Embryonic facial prominence (tissue), 1 donor: ENCODE measurements at regions not wholly inside any gene's neighbourhood (a gene's known extent, or its start where the extent isn't known, plus 50 kb on each side); places are given as distances from the start of the nearest gene placed in this dataset.
"Not testable (repeated sequence)": the region's sequence is repeated elsewhere in the genome, so short reads cannot be mapped to it uniquely, and the experiment has no call there.

Experiments
- DNase-seq: peaks from one replicate; pipeline ENCODE4 v3.0.0-alpha.2; 2016; ENCODE audit errors: extremely low spot score

DNA sequence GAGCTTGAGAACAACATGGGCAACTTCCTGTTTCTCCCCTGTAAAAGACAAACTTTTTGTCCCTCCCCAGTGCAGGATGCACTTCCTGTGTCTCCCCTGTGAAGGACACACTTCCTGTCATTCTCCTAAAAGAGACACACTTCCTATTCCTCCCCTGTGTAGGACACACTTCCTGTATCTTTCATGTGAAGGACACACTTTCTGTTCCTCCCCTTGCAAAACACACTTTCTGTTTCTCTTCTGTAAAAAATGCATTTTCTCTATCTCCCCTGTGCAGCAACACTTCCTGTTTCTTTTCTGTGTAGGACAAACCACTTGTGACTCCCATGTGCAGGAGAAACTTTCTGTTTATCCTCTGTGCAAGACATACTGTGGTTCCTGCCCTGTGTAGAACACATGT is 488.6 kb upstream of the USP9Y start:
- DNase-seq = no peak

DNA sequence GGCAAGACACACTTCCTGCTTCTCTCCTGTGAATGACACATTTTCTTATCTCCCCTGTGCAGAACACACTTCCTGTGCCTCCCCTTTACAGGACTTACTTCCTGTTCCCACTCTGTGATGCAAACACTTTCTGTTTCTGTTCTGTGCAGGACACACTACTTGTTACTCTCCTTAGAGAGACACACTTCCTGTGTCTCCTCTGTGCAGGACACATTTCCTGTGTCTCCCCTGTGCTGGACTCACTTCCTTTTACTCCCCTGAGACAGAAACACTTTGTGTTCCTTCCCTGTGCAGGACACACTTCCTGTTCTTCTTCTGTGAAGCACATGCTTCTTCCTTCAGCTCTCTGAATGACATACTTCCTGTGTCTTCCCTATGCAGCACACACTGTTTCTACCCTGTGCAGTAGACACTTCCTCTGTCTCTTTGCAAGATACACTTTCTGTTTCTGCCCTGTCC is 485.4 kb upstream of the USP9Y start:
- DNase-seq = no peak

GRCh38 chrY:12230921-12231320 is 470.1 kb upstream of the USP9Y start:
- no peak for DNase-seq

DNA sequence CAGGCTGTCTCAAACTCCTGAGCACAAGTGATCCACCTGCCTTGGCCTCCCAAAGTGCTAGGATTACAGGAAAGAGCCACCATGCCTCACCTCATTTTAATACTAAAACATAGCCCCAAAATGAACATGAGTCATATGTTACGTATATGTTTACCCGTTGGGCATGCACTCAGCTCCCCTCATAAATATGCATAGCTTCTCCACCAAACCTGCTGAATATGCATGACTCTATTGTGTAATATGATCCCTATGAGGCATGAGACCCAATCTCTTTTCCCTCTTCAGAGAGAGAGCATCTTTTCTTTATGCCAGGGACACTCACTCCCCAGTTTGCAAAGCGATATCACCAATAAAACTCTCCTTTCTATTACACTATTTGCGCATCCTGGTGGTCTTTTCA is 464.6 kb upstream of the USP9Y start:
- DNase-seq = no peak

- not testable (repeated sequence) for DNase-seq
Observed at GRCh38 chrY:12240326-12240725, 460.7 kb upstream of the USP9Y start.

- DNase-seq = no peak
Observed at GRCh38 chrY:12244146-12244545, 456.9 kb upstream of the USP9Y start.

DNA sequence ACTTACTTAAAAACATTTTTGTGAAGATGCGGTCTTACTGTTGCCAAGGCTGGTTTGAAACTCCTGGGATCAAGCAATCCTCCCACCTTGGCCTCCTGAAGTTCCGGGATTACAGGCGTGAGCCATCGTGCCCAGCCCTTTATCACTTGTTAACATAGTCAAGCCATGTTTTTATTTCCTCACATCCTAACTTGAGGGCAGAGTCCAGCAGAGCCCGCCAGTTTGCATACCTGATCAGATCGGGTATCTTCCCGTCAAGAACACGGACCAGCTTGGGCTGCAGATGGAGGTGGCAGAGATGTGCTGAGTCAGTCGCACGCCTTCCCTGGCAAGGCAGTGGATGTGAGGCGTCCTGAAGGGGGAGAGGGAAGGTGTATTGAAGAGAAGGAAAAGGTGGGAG is 447.3 kb upstream of the USP9Y start:
- DNase-seq = no peak

- DNase-seq = no peak
Observed at GRCh38 chrY:12271162-12271561, 429.9 kb upstream of the USP9Y start.

- no peak for DNase-seq
Observed at GRCh38 chrY:12285608-12286007, 415.4 kb upstream of the USP9Y start.

DNA sequence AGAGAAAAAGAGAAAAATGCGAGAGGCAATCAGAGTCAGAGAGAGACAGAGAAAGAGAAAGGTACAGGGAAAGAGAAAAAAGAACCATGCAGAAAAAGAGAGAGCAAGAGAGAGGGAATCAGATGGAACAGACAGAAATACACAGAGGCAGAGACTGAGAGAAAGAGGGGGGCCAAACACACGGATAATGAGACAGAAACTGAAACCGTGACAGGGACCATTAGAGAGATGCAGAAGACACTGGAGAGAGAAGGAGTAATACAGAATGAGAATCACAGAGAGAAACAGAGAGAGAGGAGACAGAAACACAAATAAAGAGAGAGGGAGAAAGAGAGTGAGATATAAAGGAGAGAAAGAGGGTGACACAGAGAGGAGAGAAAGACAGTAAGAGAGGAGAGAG is 412.1 kb upstream of the USP9Y start:
- no peak for DNase-seq

GRCh38 chrY:12289415-12289814 is 411.6 kb upstream of the USP9Y start:
- no peak for DNase-seq

DNA sequence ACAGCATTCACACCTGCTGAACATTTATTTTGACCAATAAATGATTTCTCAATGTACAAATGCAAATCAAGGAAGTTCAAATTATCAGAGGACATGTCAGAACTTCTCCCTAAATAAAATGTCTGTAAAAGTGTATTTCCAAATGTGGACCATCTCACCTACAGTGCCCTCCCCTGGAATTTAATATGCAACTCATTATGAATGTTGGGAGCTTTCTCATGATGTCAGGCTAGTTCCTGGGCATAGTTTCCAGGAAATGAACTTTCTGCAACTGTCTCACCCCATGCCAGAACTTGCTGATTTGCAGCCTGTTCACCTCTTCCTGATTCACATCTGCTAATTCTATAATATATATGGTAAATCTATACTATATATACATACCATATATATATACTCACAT is 408.5 kb upstream of the USP9Y start:
- DNase-seq = no peak

DNA sequence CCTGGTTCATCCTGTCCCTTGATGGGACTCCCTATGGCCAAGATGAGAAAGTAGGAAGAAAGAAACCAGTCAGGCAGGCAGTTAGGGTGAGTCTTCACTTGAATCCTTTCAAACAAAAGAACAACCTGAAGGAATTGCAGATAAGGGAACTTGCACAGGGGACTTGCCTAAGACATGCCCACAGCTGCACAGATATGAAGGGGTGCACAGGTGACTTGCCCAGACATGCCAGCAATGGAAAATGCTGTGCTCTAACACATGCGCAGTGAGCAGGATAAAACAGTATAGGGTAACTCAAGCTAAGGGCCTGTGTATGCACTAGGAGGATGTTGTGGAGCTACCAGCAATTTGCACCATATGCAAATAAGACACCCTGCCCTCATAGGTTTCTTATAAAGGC is 404.6 kb upstream of the USP9Y start:
- no peak for DNase-seq

- not testable (repeated sequence) for DNase-seq
Observed at GRCh38 chrY:12299796-12300195, 401.2 kb upstream of the USP9Y start.

GRCh38 chrY:12303464-12303863 is 397.6 kb upstream of the USP9Y start:
- DNase-seq = no peak

DNA sequence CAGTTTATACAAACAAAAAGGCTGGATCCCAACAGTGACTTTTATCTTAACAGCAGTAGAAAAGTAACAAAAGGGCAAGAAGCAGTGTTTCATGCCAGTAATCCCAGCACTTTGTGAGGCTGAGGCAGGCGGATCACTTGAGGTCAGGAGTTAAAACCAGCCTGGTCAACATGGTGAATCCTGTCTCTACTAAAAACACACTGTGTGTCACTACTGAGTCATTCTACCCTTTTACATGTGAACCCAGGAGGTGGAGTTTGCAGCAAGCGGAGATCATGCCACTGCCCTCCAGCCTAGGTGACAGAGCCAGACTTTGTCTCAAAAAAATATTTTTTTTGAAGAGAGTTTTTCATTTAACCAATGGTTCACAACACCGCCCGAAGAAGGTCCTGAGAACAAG is 395.6 kb upstream of the USP9Y start:
- DNase-seq = no peak

- no peak for DNase-seq
Observed at GRCh38 chrY:12309212-12309611, 391.8 kb upstream of the USP9Y start.

DNA sequence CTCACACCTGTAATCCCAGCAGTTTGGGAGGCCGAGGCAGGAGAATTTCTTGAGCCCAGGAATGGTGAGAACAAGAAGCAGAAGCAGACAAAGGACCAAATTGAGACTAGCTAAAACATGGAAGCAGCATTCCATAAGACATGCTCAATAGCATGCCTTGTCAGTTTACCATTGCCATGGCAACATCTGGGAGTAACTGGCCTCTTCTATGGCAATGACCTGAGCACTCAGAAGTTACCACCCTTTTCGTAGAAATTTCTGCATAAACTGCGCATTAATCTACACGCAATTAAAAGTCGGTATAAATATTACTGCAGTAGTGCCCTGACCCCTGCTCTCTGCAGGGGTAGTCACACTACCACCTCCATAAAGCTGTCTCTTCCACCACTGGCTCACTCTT is 390.2 kb upstream of the USP9Y start:
- no peak for DNase-seq

DNA sequence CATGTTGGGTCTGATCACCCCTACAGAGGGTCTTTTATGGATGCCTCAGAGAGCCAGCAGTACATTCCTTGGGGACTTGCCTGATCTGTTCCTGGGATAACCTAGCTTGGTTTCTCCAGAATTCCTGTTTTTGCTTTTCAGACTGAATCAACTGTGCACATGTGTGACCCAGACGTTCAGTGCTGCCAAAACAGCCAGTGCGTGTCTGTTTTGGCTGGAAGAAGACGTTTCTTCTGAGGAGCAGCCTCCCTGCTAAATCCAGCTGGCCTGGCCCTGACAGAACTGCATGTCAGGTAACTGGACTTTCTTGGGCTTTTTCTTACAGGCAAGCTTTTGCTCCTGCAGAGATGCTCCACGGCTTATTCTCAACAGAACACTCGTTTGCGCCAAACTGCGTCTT is 373.3 kb upstream of the USP9Y start:
- DNase-seq = no peak

GRCh38 chrY:12331917-12332316 is 369.1 kb upstream of the USP9Y start:
- not testable (repeated sequence) for DNase-seq

- no peak for DNase-seq
Observed at GRCh38 chrY:12343211-12343610, 357.8 kb upstream of the USP9Y start.

- DNase-seq = no peak
Observed at GRCh38 chrY:12348181-12348580, 352.9 kb upstream of the USP9Y start.

DNA sequence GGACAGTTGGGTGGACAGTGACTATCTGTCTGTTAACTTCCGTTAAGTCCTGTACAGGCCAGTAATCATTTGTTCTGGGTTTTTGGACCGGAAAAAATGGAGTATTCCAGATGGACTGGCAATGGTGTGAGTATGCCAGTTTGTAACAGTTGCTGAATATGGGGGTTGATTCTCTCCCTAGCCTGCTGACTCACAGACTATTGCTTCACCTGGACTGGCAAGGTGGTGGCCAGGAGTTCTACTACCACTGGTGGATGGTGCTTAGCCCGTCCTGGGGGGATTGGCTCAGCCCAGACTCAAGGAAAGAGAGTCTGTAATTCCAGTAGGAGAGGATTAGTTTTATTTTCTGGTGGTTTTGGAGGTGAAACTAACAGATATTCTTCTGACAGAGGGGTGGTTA is 343.8 kb upstream of the USP9Y start:
- DNase-seq = no peak

GRCh38 chrY:12357655-12358054 is 343.4 kb upstream of the USP9Y start:
- no peak for DNase-seq

DNA sequence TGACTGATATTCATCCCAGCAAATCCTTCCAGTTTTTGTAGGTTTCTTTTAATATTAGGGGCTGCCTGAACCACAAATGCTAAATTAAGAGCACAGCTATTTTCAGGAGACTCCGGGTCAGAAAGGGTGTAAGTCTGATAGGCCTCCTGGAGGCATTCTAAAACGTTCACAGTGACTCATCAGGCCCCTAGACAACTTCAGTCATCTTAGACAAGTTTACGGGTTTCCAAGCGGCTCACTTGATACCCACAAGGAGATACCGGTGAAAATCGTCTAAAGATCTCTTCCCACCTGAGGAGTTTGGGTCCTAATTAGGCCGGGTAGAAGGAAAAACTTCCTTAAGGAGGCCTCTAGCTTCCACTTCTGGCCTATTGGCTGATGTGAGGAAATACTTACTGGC is 342.7 kb upstream of the USP9Y start:
- DNase-seq = no peak
